Medulla oblongata (tissue), 1 donor: ENCODE measurements at regions not wholly inside any gene's neighbourhood (a gene's known extent, or its start where the extent isn't known, plus 50 kb on each side); places are given as distances from the start of the nearest gene placed in this dataset.

Source experiments
- DNase-seq: peaks from one replicate; pipeline ENCODE4 v3.0.0-alpha.2; 2015; ENCODE audit errors: extremely low spot score

DNA sequence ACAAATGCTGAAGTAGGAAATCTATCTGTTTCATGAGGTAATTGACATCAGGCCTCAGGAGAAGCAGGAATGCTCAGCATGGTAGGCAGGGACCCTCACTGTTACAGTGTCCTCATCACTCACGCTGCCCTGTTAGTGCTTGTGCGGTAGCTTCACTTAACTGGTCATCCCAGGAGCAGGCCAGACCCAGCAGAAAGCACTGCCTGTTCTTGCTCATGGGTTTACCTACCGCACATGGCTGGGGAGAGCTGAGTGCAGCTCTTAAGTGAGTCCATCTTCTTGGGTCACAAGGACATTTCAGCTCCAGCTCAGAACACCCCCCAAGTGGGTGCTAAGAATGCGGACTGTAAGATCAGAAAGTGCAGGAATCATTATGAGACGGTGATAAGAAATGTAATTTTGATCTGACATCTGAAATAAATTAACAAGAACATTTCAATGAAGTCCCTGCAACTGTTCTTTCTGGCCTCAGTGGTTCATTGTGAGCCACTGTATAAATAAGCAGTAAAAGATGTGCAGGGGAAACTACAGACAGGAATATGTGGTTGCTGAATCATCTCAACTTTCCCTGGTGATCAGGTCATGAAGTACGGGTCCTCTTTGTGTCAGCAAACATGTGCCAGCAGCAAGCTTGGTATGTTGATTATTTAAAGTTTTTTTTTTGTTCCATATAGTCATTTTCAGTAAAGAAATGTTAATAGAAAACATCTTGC, 757.7 kb upstream of the TMEM132C start:
- DNase-seq = no peak

DNA sequence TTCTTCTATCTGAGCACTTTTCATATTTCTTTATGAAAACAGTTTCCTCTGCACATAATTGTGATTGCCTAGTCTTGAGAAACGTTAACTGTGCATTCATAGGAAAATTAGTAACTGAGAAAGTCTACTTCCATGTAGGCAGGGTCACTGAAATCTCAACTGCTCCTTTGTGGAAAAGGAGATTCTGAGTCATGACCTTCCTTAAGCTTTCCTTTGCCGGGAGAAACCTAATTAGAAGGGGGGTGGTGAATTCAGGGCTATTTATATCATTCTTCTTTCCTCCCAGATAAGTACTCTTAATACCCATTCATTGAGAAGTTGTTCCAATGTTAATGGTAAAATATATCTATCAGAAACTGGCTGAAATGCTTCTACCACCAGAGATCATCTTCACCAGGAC, 751.0 kb upstream of the TMEM132C start:
- no peak for DNase-seq

- no peak for DNase-seq
These were observed 750.5 kb upstream of the TMEM132C start for GRCh38 chr12:127516467-127516866.

- no peak for DNase-seq
These were observed 747.2 kb upstream of the TMEM132C start for GRCh38 chr12:127519779-127520178.

GRCh38 chr12:127526925-127527324, 740.0 kb upstream of the TMEM132C start:
- no peak for DNase-seq

DNA sequence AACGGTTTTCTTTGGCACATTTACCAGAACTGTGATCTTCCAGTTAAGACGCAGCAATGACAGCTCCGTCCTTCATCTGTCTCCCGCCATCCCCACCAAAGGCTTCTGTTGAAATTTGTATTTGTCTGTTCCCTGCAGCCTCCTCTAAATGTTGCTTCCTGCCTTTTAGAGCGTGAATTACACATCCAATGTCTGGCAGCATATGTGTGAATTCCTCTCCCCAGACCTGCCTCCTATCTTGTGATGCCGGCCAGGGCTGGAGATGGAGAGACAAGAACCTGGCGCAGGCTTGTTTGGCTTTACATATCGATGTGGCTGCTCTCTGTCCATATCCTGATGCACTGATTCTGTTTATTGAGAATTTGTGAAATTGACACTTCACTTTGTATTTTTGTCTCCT, 738.4 kb upstream of the TMEM132C start:
- DNase-seq = no peak

DNA sequence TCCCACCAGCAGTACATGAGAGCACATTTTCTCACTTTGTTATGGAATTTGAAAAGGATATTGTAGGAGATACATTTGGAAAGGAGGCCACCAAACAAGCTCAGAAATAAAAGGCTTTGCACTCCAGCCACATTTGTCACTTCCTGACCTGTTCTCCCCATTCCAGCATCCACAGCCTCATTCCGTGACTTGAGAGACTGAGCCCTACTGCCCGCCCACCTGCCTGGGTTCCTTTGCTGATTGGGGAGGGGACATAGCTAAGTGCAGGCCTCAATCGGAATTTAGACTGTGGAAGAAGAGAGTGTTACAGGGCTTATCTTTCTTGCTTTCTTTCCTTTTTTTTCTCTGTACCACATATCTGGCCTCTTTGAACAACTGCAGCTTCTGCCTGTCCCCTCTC, 735.4 kb upstream of the TMEM132C start:
- no peak for DNase-seq

DNA sequence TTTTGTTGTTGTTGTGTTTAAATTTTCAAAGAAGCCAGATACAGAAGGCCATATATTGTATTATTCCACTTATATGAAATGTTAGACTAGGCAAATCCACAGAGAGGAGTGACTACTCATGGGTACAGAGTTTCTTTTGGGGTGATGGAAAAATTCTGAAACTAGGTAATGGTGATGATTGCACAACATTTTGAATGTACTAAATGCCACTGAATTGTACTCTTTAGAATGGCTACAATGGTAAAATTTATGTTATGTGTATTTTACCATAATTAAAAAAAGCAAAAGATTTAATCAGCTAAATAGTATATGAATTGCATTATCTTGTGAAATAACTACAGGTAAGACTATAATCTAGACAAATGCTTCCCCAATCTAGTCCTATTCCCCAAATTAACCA, 733.6 kb upstream of the TMEM132C start:
- no peak for DNase-seq

GRCh38 chr12:127536833-127537428, 730.0 kb upstream of the TMEM132C start:
- DNase-seq = no peak

DNA sequence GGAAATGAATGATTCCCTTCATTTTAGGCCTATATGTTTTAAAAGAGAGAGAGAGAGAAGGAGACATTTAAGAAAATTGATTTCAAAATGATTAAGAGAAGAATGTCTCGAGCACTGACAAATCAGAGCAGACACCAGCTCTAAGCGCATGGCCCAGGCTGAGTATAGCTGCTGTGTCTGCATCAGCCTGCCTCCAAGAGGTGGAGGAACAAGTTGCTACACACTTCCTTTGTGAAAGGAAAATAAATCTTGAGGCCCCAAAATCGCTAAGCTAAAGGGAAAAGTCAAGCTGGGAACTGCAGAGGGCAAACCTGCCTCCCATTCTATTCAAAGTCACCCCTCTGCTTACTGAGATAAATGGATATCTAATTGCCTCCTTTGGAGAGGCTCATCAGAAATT, 728.7 kb upstream of the TMEM132C start:
- DNase-seq = no peak

GRCh38 chr12:127539226-127539858, 727.6 kb upstream of the TMEM132C start:
- no peak for DNase-seq

- no peak for DNase-seq
These were observed 724.6 kb upstream of the TMEM132C start for GRCh38 chr12:127542391-127542790.

GRCh38 chr12:127542931-127543330, 724.0 kb upstream of the TMEM132C start:
- DNase-seq = no peak

DNA sequence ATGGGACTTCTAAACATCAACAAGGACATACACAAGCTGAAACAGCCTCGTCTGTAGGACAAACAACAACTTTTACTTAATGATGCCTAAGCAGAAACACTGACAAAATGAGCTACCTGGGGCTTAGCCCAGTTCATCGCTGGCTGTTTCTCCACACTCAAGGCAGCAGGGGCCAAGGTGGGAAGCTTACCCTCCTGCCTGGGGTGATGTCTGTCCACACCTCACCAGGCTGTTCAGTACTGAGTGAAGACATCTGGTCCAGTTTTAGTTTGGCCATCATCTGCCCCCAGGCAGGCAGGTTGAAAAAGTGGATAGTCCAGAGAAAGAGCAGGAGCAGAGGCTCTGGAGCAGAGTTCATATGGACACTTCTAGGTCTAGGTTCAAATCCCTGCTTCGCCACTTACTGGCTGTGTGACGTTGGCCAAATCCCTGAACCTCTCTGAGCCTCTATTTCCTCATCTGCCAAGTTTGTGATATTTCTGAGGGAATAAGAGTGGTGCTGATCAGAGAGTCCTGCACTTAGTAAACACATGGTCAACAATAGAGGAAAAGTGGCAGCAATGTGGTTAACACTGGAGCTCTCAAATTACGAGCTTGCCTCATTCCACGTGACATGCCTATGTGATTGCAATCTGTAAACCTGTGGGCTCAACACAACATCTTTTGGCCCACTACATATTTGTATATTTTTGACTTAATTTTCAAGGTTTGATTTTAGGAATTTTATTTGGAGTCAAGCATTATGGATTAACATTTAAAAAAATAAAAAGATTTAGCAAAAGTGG, 720.1 kb upstream of the TMEM132C start:
- no peak for DNase-seq

DNA sequence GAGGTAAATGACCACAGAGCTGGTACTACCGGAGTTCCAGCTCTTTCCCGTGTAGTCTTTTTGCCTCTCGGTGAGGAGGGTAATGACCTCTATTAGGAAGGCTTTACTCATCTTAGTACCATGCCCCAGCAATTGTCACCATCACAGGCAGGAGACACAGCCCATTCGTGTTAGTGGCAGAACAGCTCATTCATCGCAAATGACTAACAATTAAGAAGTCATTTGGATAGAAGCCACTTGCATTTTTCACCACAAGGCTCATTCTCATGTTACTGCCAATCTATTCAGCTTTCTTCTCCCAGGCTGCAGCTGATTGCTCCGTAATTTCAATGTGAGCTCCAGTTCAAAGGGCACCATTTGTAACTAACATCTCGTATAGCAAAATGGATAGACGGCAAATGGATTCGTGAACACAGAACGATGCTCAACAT, 718.8 kb upstream of the TMEM132C start:
- peak; percentile 6 for DNase-seq

- DNase-seq = no peak
These were observed 716.7 kb upstream of the TMEM132C start for GRCh38 chr12:127550271-127550670.

- DNase-seq = no peak
These were observed 714.1 kb upstream of the TMEM132C start for GRCh38 chr12:127552838-127553237.

DNA sequence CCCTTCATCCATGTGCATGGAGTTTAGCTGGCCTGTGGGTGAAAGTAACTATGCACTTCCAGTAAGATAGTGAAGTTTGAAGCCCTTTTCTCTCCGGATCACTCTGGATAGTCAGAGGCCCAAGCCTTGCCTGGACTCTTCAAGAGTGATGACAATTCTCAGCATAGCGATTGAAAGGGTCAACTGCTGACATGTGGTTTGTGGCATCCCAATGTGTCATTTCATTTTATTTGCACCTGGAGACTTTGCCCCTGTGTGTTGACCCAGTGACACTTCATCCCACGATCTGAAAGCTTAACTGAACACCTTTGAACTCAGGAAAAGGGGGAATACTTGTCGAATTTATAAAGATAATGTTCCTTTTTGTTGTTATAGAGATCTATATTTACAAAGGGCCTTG, 711.9 kb upstream of the TMEM132C start:
- no peak for DNase-seq

GRCh38 chr12:127556231-127556886, 710.6 kb upstream of the TMEM132C start:
- no peak for DNase-seq

GRCh38 chr12:127558361-127558760, 708.6 kb upstream of the TMEM132C start:
- no peak for DNase-seq

DNA sequence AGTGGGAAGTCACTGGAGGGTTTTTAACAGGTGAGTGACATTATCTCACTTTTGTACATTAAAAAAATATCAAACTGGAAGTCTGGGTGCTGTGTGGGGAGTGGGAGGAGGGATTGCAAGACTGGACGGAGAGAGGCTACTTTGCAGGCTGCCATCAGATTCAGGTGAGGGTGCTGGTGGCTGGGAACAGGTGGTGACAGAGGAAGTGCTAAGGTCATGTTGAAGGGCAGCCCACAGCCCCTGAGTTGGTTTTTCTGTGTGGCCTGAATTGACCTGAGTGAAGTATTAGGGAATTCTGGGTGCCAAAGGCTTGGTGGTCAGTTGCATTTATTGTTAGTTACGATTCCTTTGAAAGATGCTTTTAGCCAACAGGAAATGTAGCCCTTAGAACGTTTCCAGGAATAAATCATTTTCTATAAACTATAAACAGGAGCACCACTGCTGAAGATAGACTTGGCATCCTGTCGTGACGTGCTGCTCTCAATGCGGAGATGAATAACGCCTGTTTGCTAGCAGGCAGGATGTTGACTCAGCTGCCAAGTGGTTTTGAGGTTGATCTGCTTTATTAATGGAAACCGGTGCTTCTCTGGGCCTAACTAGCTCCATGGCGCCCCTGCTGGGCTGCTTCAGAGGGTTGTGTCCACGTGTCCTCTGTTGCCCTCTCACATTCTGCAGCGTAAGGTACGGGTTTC, 707.5 kb upstream of the TMEM132C start:
- no peak for DNase-seq
